Left lung (tissue), 4 donors: ENCODE measurements at regions not wholly inside any gene's neighbourhood (a gene's known extent, or its start where the extent isn't known, plus 50 kb on each side); places are given as distances from the start of the nearest gene placed in this dataset.

Experiments used
- ATAC-seq: fragments of 200-7000 bp; cut with Tn5 transposase; one replicate; pipeline ENCODE4 v1.9.1; 2020; ENCODE audit warnings: moderate library complexity
- DNase-seq, 4 donors: peaks; one replicate each; pipeline ENCODE4 v3.0.0-alpha.2; 2013 to 2020
- H3K27ac ChIP-seq, 2 donors: fragments of 200-600 bp; sonication (generic) in 1 of 2; one replicate each; pipeline versions ENCODE4 v1.5.0 to v1.8.0; 2020 to 2021
- H3K27me3 ChIP-seq, 2 donors: fragments of 200-600 bp; sonication (generic) in 1 of 2; one replicate each; pipeline versions ENCODE4 v1.5.0 to v1.8.0; 2020 to 2021
- H3K36me3 ChIP-seq, 2 donors: fragments of 200-600 bp; sonication (generic) in 1 of 2; one replicate each; pipeline versions ENCODE4 v1.5.0 to v1.8.0; 2020 to 2021
- H3K4me1 ChIP-seq, 2 donors: fragments of 200-600 bp; one replicate each; pipeline ENCODE4 v1.8.0; 2021
- H3K4me3 ChIP-seq, 2 donors: fragments of 200-600 bp; sonication (generic) in 1 of 2; one replicate each; pipeline versions ENCODE4 v1.5.0 to v1.8.0; 2020 to 2021; ENCODE audit warnings: mild to moderate bottlenecking in 1 of 2
- H3K9me3 ChIP-seq, 2 donors: fragments of 200-600 bp; sonication (generic) in 1 of 2; one replicate each; pipeline versions ENCODE4 v1.5.0 to v1.8.0; 2020 to 2021
- intact Hi-C, 2 donors: fragments of 100-400 bp; cut with DNase I; formaldehyde crosslinking; loops; one replicate each; pipeline versions ENCODE4 v1.11.2 to v1.14.2; 2022
- TF ChIP-seq, protein P1 (sequence below), 2 donors: fragments of 200-600 bp; sonication (generic) in 1 of 2; IDR thresholded peaks; one replicate each; pipeline versions ENCODE4 v1.5.0 to v1.8.0; 2021; ENCODE audit warnings: antibody characterized with exemption in 2 of 2
- donor health status: DM: no; HTN: yes; CAD: no.
- donor health status: DM: no; HTN: no; CAD: no.

DNA sequence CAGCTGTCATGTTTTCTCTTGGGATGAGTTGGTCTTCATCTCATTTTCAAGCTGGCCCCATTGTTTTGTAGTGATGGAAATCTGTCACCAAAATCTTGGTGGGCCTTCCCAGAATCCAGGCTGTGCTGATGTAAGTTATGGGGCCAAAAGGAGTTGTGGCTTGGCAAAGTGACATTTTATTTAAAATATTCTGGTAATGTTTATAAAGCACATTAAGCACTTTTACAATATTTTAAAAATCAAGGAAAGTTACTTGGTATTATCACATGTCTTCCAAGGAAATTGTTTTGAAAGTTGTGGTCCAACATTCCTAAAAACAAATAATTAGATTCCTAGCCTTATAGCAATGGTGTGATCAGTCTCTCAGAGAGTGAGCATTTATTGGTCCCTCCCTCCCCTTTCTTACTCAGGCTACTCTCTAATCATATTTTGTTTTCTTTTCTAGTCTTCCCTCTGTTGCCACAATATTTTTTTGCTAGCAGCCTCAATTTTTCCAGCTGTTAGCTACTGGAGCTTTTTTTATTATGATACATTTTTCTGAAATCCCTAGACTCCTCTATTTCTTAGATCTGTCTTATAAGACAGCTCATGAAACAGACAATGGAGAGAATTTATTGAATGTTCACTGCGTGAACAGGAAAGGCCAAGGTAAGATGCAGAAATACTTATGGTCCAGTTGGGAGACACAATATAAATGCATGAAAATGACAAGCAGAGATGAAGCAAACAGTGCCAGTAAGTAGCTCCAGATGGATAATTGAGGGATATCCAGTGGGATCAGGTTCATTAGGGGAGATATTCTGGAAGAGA is 408.1 kb upstream of the ZNF608 start:
- TF ChIP-seq, protein P1, sequence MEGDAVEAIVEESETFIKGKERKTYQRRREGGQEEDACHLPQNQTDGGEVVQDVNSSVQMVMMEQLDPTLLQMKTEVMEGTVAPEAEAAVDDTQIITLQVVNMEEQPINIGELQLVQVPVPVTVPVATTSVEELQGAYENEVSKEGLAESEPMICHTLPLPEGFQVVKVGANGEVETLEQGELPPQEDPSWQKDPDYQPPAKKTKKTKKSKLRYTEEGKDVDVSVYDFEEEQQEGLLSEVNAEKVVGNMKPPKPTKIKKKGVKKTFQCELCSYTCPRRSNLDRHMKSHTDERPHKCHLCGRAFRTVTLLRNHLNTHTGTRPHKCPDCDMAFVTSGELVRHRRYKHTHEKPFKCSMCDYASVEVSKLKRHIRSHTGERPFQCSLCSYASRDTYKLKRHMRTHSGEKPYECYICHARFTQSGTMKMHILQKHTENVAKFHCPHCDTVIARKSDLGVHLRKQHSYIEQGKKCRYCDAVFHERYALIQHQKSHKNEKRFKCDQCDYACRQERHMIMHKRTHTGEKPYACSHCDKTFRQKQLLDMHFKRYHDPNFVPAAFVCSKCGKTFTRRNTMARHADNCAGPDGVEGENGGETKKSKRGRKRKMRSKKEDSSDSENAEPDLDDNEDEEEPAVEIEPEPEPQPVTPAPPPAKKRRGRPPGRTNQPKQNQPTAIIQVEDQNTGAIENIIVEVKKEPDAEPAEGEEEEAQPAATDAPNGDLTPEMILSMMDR (IDR thresholded peaks at IDR 0.05): no peak
- H3K36me3 ChIP-seq: no peaks in the 10 kb centered on the region
- H3K4me3 ChIP-seq: no peak overlapping the region
- DNase-seq (no peak), ATAC-seq (no peak)
- no peak overlapping the region for H3K27ac ChIP-seq
- peaks cover 4 to 9% of the 10 kb centered on the region in 2 donors for H3K4me1 ChIP-seq
- no peaks in the 10 kb centered on the region for H3K9me3 ChIP-seq
- intact Hi-C loops: no loop called here
- H3K27me3 ChIP-seq: no peaks in the 10 kb centered on the region

DNA sequence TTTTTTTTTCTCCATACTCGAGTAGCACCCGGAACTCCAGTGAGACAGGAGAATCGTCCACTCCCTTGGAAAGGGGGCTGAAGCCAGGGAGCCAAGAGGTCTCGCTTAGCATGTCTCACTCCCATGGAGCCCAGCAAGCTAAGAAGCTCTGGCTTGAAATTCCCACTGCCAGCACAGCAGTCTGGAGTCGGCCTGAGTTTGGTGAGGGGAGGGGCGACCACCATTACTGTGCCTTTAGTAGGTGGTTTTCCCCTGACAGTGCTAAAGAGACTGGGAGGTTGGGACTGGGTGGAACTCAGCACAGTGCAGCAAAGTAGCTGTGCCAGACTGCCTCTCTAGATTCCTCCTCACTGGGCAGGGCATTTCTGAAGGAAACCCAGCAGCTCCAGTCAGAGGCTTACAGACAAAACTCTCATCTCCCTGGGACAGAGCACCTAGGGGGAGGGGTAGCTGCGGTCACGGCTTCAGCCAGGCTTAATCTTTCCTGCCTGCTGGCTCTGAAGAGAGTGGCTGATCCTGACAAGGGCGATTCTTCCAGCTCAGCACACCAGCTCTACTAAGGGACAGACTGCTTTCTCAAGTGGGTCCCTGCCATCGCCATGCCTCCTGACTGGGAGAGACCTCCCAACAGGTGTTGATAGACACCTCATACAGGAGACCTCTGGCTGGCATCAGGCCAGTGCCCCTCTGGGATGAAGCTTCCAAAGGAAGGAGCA is 414.5 kb upstream of the ZNF608 start:
- TF ChIP-seq, protein P1 (IDR thresholded peaks at IDR 0.05): no peak
- Histone ChIP-seq H3K4me1 (no peaks in the 10 kb centered on the region), H3K27ac (no peak overlapping the region), H3K9me3 (peaks cover 0 to 26% of the 10 kb centered on the region in 2 donors), H3K4me3 (no peak overlapping the region), H3K27me3 (no peaks in the 10 kb centered on the region), H3K36me3 (no peaks in the 10 kb centered on the region)
- no peak for DNase-seq
- peak; percentile 64 for ATAC-seq
- intact Hi-C loops: no loop called here

DNA sequence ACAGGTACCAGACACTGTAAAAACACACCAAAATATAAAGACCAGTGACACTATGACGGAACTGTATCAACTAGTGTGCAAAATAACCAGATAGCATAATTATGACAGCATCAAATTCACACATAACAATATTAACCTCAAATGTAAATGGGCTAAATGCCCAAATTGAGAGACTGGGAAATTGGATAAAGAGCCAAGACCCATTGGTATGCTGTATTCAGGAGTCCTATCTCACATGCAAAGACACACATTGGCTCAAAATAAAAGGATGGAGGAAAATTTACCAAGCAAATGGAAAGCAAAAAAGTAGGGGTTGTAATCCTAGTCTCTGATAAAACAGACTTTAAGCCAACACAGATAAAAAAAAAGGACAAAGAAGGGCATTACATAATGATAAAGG is 416.3 kb upstream of the ZNF608 start:
- no peaks in the 10 kb centered on the region for H3K36me3 ChIP-seq
- ATAC-seq: no peak
- no peaks in the 10 kb centered on the region for H3K27me3 ChIP-seq
- TF ChIP-seq, protein P1 (IDR thresholded peaks at IDR 0.05): no peak
- no peak for DNase-seq
- intact Hi-C loops: no loop called here
- H3K27ac ChIP-seq: no peak overlapping the region
- H3K4me1 ChIP-seq: no peaks in the 10 kb centered on the region
- H3K4me3 ChIP-seq: no peak overlapping the region
- H3K9me3 ChIP-seq: peaks cover 0 to 38% of the 10 kb centered on the region in 2 donors

DNA sequence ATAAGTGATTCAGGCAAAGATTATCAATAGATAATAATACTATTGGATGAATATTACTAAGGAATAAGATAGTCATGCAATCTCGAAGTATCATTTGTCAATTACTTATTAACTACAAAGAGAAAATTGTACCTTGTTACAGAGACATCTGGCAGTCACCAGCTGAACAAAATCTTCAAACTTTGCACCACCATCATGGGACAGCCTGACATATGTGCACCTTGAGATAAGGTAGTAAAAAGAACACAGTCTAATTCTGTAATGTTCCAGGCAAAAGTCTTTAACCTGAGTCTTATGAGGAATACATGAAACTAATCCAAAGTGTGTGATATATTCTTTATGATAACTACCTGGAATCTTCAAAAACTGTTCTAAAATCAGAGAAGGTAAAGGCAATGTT is 423.0 kb upstream of the ZNF608 start:
- TF ChIP-seq, protein P1 (IDR thresholded peaks at IDR 0.05): no peak
- no peak for DNase-seq
- no peaks in the 10 kb centered on the region for H3K27me3 ChIP-seq
- H3K4me1 ChIP-seq: no peaks in the 10 kb centered on the region
- no peaks in the 10 kb centered on the region for H3K36me3 ChIP-seq
- ATAC-seq: no peak
- H3K9me3 ChIP-seq: peaks cover 0 to 24% of the 10 kb centered on the region in 2 donors
- H3K4me3 ChIP-seq: no peak overlapping the region
- intact Hi-C loops: no loop called here
- no peak overlapping the region for H3K27ac ChIP-seq

DNA sequence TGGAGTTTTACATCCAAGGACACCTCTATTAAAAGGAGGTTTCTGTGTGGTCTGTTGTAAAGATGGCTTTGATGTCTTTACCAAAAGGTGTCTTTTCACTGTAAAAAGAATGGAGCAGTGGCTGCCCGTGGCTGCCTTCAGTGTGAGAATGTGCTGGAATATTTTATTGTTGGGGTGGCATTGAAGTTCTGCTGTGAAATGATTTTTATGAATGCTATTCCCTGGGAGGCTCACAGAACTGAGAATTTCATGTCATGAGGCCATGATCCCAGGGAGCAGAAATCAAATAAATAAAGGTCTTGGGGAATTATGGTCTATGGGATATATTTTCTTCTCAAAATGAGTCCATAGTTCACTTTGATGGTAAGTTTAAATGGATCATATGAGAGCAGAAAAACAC is 425.2 kb upstream of the ZNF608 start:
- TF ChIP-seq, protein P1 (IDR thresholded peaks at IDR 0.05): no peak
- intact Hi-C loops: no loop called here
- DNase-seq (no peak), ATAC-seq (no peak)
- H3K4me1 ChIP-seq: no peaks in the 10 kb centered on the region
- peaks cover 0 to 11% of the 10 kb centered on the region in 2 donors for H3K9me3 ChIP-seq
- no peaks in the 10 kb centered on the region for H3K36me3 ChIP-seq
- H3K27me3 ChIP-seq: no peaks in the 10 kb centered on the region
- no peak overlapping the region for H3K27ac ChIP-seq
- H3K4me3 ChIP-seq: no peak overlapping the region
